ENCODE measurements at regions not wholly inside any gene's neighbourhood (a gene's known extent, or its start where the extent isn't known, plus 50 kb on each side); places are given as distances from the start of the nearest gene placed in this dataset.

GRCh38 chr7:91636728-91637127, 243.8 kb downstream of the MTERF1 start:
- no peak for DNase-seq

GRCh38 chr7:91644256-91644655, 236.2 kb downstream of the MTERF1 start:
- no peak for DNase-seq

GRCh38 chr7:91645542-91645941, 235.0 kb downstream of the MTERF1 start:
- no peak for DNase-seq

GRCh38 chr7:91651986-91652385, 228.5 kb downstream of the MTERF1 start:
- no peak for DNase-seq

GRCh38 chr7:91653286-91653685, 227.2 kb downstream of the MTERF1 start:
- no peak for DNase-seq

- DNase-seq = no peak
Observed at GRCh38 chr7:91655656-91656055, 224.8 kb downstream of the MTERF1 start.

GRCh38 chr7:91656541-91657482, 223.7 kb downstream of the MTERF1 start:
- DNase-seq = no peak

GRCh38 chr7:91657483-91658071, 222.9 kb downstream of the MTERF1 start:
- DNase-seq = no peak

GRCh38 chr7:91659096-91659495, 221.4 kb downstream of the MTERF1 start:
- DNase-seq = no peak

GRCh38 chr7:91660734-91661356, 219.7 kb downstream of the MTERF1 start:
- no peak for DNase-seq

GRCh38 chr7:91661727-91662126, 218.8 kb downstream of the MTERF1 start:
- no peak for DNase-seq

- DNase-seq = no peak
Observed at GRCh38 chr7:91668217-91668616, 212.3 kb downstream of the MTERF1 start.

GRCh38 chr7:91671245-91671644, 209.3 kb downstream of the MTERF1 start:
- no peak for DNase-seq

- no peak for DNase-seq
Observed at GRCh38 chr7:91674470-91674869, 206.0 kb downstream of the MTERF1 start.

GRCh38 chr7:91681718-91682117, 198.8 kb downstream of the MTERF1 start:
- no peak for DNase-seq

- DNase-seq = no peak
Observed at GRCh38 chr7:91683823-91684222, 196.7 kb downstream of the MTERF1 start.

GRCh38 chr7:91685544-91685943, 195.0 kb downstream of the MTERF1 start:
- no peak for DNase-seq

GRCh38 chr7:91690541-91691070, 189.9 kb downstream of the MTERF1 start:
- no peak for DNase-seq

- peak; percentile 60 to 81 for DNase-seq
Observed at GRCh38 chr7:91691865-91692264, 188.6 kb downstream of the MTERF1 start.

GRCh38 chr7:91692800-91693199, 187.7 kb downstream of the MTERF1 start:
- DNase-seq = no peak

- DNase-seq = no peak
Observed at GRCh38 chr7:91694351-91694841, 186.1 kb downstream of the MTERF1 start.

- no peak for DNase-seq
Observed at GRCh38 chr7:91710881-91711280, 169.6 kb downstream of the MTERF1 start.

GRCh38 chr7:91713669-91714068, 166.8 kb downstream of the MTERF1 start:
- peak; percentile 40 to 62 for DNase-seq
